ENCODE measurements at regions not wholly inside any gene's neighbourhood (a gene's known extent, or its start where the extent isn't known, plus 50 kb on each side); places are given as distances from the start of the nearest gene placed in this dataset.
"Not testable (repeated sequence)": the region's sequence is repeated elsewhere in the genome, so short reads cannot be mapped to it uniquely, and the experiment has no call there.

- DNase-seq (ENCODE audit: low read depth, low spot score): no peak
Measured at GRCh38 chr19:30066781-30067759, 125.0 kb downstream of the URI1 start.

GRCh38 chr19:30067956-30068506 is 126.0 kb downstream of the URI1 start:
- DNase-seq (ENCODE audit: low read depth, low spot score): not testable (repeated sequence)

- DNase-seq (ENCODE audit: low read depth, low spot score): no peak
Measured at GRCh38 chr19:30068528-30069395, 126.7 kb downstream of the URI1 start.

- no peak for DNase-seq (ENCODE audit: low read depth, low spot score)
Measured at GRCh38 chr19:30069535-30070197, 127.6 kb downstream of the URI1 start.

GRCh38 chr19:30070198-30070967 is 128.3 kb downstream of the URI1 start:
- DNase-seq (ENCODE audit: low read depth, low spot score): no peak

GRCh38 chr19:30070968-30071632 is 129.1 kb downstream of the URI1 start:
- DNase-seq (ENCODE audit: low read depth, low spot score): no peak

GRCh38 chr19:30071871-30072270 is 129.8 kb downstream of the URI1 start:
- DNase-seq (ENCODE audit: low read depth, low spot score): no peak

- no peak for DNase-seq (ENCODE audit: low read depth, low spot score)
Measured at GRCh38 chr19:30073152-30074000, 131.3 kb downstream of the URI1 start.

GRCh38 chr19:30074096-30074495 is 132.1 kb downstream of the URI1 start:
- DNase-seq (ENCODE audit: low read depth, low spot score): no peak

- no peak for DNase-seq (ENCODE audit: low read depth, low spot score)
Measured at GRCh38 chr19:30074741-30075715, 133.0 kb downstream of the URI1 start.

GRCh38 chr19:30076101-30076551 is 134.1 kb downstream of the URI1 start:
- no peak for DNase-seq (ENCODE audit: low read depth, low spot score)

- no peak for DNase-seq (ENCODE audit: low read depth, low spot score)
Measured at GRCh38 chr19:30076751-30077670, 135.0 kb downstream of the URI1 start.

GRCh38 chr19:30077851-30078355 is 135.9 kb downstream of the URI1 start:
- no peak for DNase-seq (ENCODE audit: low read depth, low spot score)

GRCh38 chr19:30078381-30078910 is 136.4 kb downstream of the URI1 start:
- no peak for DNase-seq (ENCODE audit: low read depth, low spot score)

GRCh38 chr19:30079200-30079599 is 137.2 kb downstream of the URI1 start:
- no peak for DNase-seq (ENCODE audit: low read depth, low spot score)

GRCh38 chr19:30082168-30082567 is 140.1 kb downstream of the URI1 start:
- no peak for DNase-seq (ENCODE audit: low read depth, low spot score)
